ENCODE measurements at regions not wholly inside any gene's neighbourhood (a gene's known extent, or its start where the extent isn't known, plus 50 kb on each side); places are given as distances from the start of the nearest gene placed in this dataset.

DNA sequence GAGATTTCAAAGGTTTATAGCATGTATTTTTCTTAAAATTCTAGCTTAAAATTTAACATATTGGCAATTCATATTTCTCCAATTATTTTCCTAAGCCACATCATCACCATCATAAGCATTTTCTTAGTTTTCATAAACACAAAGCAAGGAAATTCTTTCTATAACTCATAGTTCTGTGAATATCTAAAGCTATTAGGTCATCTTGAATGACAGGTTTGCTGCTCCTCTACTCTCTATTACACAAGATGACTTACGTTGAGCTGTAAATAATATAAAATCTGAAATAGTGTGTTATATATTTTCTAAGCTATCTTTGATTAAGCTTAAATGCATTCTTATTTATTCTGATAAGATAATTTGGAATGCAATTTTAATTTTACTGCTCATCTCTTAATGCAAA lies 984.6 kb upstream of the CNTNAP5 start:
- no peaks in the 10 kb centered on the region for H3K27me3 ChIP-seq (ENCODE audit: insufficient read depth in 3 of 3, low read length in 2 of 3)
- intact Hi-C loops (cut with DNase I): no loop called here
- no peaks in the 10 kb centered on the region for H3K36me3 ChIP-seq (ENCODE audit: insufficient read depth in 1 of 2, low read depth in 1 of 2)
- no peak for DNase-seq
- H3K9me3 ChIP-seq: no peaks in the 10 kb centered on the region
- 72 to 89% (median 85%) methylated on average over 1 of the region's 1 CpG for WGBS, 3 donors
- no peak overlapping the region for H3K4me3 ChIP-seq
- no peaks in the 10 kb centered on the region for H3K4me1 ChIP-seq
- no peak overlapping the region for H3K27ac ChIP-seq
- TF ChIP-seq, protein P1, sequence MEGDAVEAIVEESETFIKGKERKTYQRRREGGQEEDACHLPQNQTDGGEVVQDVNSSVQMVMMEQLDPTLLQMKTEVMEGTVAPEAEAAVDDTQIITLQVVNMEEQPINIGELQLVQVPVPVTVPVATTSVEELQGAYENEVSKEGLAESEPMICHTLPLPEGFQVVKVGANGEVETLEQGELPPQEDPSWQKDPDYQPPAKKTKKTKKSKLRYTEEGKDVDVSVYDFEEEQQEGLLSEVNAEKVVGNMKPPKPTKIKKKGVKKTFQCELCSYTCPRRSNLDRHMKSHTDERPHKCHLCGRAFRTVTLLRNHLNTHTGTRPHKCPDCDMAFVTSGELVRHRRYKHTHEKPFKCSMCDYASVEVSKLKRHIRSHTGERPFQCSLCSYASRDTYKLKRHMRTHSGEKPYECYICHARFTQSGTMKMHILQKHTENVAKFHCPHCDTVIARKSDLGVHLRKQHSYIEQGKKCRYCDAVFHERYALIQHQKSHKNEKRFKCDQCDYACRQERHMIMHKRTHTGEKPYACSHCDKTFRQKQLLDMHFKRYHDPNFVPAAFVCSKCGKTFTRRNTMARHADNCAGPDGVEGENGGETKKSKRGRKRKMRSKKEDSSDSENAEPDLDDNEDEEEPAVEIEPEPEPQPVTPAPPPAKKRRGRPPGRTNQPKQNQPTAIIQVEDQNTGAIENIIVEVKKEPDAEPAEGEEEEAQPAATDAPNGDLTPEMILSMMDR (IDR thresholded peaks at IDR 0.05): no peak
- no peak for ATAC-seq

DNA sequence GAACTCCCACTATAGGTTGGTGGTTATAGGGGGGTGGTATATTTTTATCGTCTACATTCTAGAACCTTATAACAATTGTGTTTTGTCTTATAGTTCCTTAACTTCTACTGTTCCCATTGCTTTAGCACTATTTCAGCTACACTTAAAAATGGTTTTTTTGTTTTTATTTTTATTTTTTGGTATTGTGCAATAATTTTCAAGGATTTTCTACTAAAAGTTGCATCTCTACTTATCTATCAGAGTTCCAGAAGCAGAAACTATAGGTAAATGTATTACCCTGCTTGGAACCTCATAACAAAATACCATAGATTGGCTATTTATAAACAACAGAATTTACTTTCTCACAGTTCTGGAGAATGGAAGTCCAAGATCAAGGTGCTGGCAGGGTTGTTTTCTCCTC lies 981.6 kb upstream of the CNTNAP5 start:
- intact Hi-C loops (cut with DNase I): no loop called here
- Histone ChIP-seq H3K36me3 (ENCODE audit: insufficient read depth in 1 of 2, low read depth in 1 of 2) (no peaks in the 10 kb centered on the region), H3K4me1 (no peaks in the 10 kb centered on the region), H3K27me3 (ENCODE audit: insufficient read depth in 3 of 3, low read length in 2 of 3) (no peaks in the 10 kb centered on the region), H3K27ac (no peak overlapping the region), H3K4me3 (no peak overlapping the region), H3K9me3 (no peaks in the 10 kb centered on the region)
- TF ChIP-seq, protein P1 (IDR thresholded peaks at IDR 0.05): no peak
- ATAC-seq (no peak), DNase-seq (no peak)
- 97 to 99% (median 97%) methylated on average over 1 of the region's 1 CpG for WGBS, 3 donors

DNA sequence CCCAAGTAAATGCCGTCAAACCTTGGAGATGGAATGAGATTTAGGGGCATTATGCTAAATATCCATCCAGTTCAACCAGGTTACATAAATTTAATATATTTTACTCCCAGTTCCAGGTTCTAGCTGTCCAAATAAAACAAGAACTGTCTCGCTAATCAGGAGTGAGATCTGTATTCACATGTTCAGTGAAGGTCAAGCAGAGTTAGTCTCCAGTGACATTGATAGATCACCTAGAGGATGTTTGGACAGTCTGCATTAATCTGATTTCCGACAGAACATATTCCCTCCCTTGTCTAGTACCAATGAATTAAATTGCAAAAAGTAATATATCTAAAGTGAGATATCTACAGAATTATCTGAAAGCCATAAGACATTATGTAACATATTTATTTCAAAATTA lies 979.4 kb upstream of the CNTNAP5 start:
- Histone ChIP-seq H3K27me3 (ENCODE audit: insufficient read depth in 3 of 3, low read length in 2 of 3) (no peaks in the 10 kb centered on the region), H3K36me3 (ENCODE audit: insufficient read depth in 1 of 2, low read depth in 1 of 2) (no peaks in the 10 kb centered on the region), H3K27ac (no peak overlapping the region), H3K4me3 (no peak overlapping the region), H3K9me3 (no peaks in the 10 kb centered on the region), H3K4me1 (no peaks in the 10 kb centered on the region)
- TF ChIP-seq, protein P1 (IDR thresholded peaks at IDR 0.05): no peak
- ATAC-seq (no peak), DNase-seq (no peak)
- WGBS, 3 donors: 72 to 80% (median 75%) methylated on average over 3 of the region's 3 CpGs
- intact Hi-C loops (cut with DNase I): no loop called here

DNA sequence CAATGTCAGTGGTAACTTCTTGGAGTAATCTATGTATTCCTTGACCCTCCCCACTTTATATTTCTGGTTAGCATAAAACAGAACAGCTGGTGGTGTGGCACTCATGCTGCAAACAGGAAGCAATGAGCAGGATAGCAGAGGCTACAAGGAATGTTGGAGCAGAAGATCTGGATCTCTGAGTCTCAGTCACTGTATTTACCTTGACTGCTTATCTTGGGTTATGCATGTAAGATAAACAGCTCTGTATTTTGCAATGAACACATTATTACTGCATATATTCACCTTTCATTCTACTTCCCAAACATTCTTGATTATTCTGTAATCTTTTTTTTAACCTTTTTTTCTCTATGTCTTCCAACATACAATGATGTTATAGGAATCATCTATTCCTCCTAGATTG lies 977.9 kb upstream of the CNTNAP5 start:
- no peak overlapping the region for H3K27ac ChIP-seq
- ATAC-seq (no peak), DNase-seq (no peak)
- TF ChIP-seq, protein P1 (IDR thresholded peaks at IDR 0.05): no peak
- H3K4me3 ChIP-seq: no peak overlapping the region
- no peaks in the 10 kb centered on the region for H3K4me1 ChIP-seq
- H3K36me3 ChIP-seq (ENCODE audit: insufficient read depth in 1 of 2, low read depth in 1 of 2): no peaks in the 10 kb centered on the region
- no peaks in the 10 kb centered on the region for H3K27me3 ChIP-seq (ENCODE audit: insufficient read depth in 3 of 3, low read length in 2 of 3)
- intact Hi-C loops (cut with DNase I): no loop called here
- H3K9me3 ChIP-seq: no peaks in the 10 kb centered on the region

DNA sequence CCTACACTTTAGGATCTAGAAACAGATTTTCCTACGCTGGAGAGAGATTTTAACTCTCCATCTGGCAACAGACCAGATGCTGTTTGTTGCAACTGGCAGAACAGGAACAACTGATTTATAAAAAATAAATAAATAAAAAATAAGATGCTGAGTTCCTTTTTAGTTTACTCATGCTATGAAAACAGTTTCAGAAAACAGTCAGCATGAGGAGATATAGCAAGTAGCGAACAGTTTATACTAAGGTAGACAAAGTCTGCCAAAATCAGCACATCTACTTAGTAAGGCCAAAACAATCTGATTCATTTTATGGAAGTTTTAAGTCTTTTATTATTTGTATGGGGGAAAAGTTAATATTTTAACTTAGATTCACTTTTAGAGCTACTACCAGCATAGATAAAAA lies 974.0 kb upstream of the CNTNAP5 start:
- ATAC-seq (no peak), DNase-seq (no peak)
- 68 to 70% (median 68%) methylated on average over 2 of the region's 2 CpGs for WGBS, 3 donors
- Histone ChIP-seq H3K36me3 (ENCODE audit: insufficient read depth in 1 of 2, low read depth in 1 of 2) (no peaks in the 10 kb centered on the region), H3K27ac (no peak overlapping the region), H3K4me1 (no peaks in the 10 kb centered on the region), H3K4me3 (no peak overlapping the region), H3K9me3 (no peaks in the 10 kb centered on the region), H3K27me3 (ENCODE audit: insufficient read depth in 3 of 3, low read length in 2 of 3) (no peaks in the 10 kb centered on the region)
- TF ChIP-seq, protein P1 (IDR thresholded peaks at IDR 0.05): no peak
- intact Hi-C loops (cut with DNase I): no loop called here
